Keratinocyte (primary cell): ENCODE measurements at regions not wholly inside any gene's neighbourhood (a gene's known extent, or its start where the extent isn't known, plus 50 kb on each side); places are given as distances from the start of the nearest gene placed in this dataset.

Experiments
- DNase-seq: peaks from one replicate; pipeline ENCODE4 v3.0.0-alpha.2; 2011; ENCODE audit warnings: low read depth, missing footprints, low spot score
- FAIRE-seq: peaks from 2 replicates; lab custom pipeline; 2011; peaks lifted over from hg19 to GRCh38; lab: Jason Lieb, UNC
- H2AFZ ChIP-seq: 2 replicates; pipeline ENCODE4 v1.6.0; 2012; ENCODE audit warnings: low read length, control low read depth, inconsistent platforms; ENCODE audit not compliant: control insufficient read depth
- H3K27ac ChIP-seq: 2 replicates; pipeline ENCODE4 v1.5.1; 2011; ENCODE audit warnings: low read length; ENCODE audit not compliant: control insufficient read depth, insufficient read depth
- H3K27me3 ChIP-seq: 3 replicates; pipeline ENCODE4 v1.6.0; 2011; ENCODE audit warnings: low read length; ENCODE audit not compliant: control insufficient read depth, insufficient read depth; ENCODE audit errors: extremely low read depth
- H3K36me3 ChIP-seq, 2 experiments: 2 replicates in 1 of 2; 3 replicates in 1 of 2; pipeline ENCODE4 v1.5.1; 2011; ENCODE audit warnings: low read length in 2 of 2, mild to moderate bottlenecking in 1 of 2; ENCODE audit not compliant: control insufficient read depth in 2 of 2, insufficient read depth in 2 of 2; ENCODE audit errors: extremely low read depth in 1 of 2
- H3K4me1 ChIP-seq: 3 replicates; pipeline ENCODE4 v1.5.1; 2011; ENCODE audit warnings: low read length; ENCODE audit not compliant: control insufficient read depth, insufficient read depth; ENCODE audit errors: extremely low read depth
- H3K4me2 ChIP-seq: 3 replicates; pipeline ENCODE4 v1.6.0; 2011; ENCODE audit warnings: low read depth, low read length; ENCODE audit not compliant: control insufficient read depth, insufficient read depth; ENCODE audit errors: extremely low read depth
- H3K4me3 ChIP-seq, 3 experiments: fragments of 200-600 bp in 1 of 3; sonication (generic) in 1 of 3; 2 replicates in 2 of 3; 3 replicates in 1 of 3; pipeline ENCODE4 v1.5.1; 2011 to 2016; ENCODE audit warnings: low read length in 3 of 3, mild to moderate bottlenecking in 3 of 3, control low read depth in 2 of 3, inconsistent platforms in 1 of 3, low read depth in 1 of 3, mixed read lengths in 1 of 3, mixed run types in 1 of 3, moderate library complexity in 1 of 3; ENCODE audit not compliant: control insufficient read depth in 2 of 3, insufficient read depth in 2 of 3; ENCODE audit errors: extremely low read depth in 1 of 3
- H3K79me2 ChIP-seq: 2 replicates; pipeline ENCODE4 v1.6.0; 2012; ENCODE audit warnings: low read length; ENCODE audit not compliant: control insufficient read depth, insufficient read depth
- H3K9ac ChIP-seq: 3 replicates; pipeline ENCODE4 v1.6.0; 2011; ENCODE audit warnings: low read length; ENCODE audit not compliant: control insufficient read depth, insufficient read depth; ENCODE audit errors: extremely low read depth
- H3K9me1 ChIP-seq: 3 replicates; pipeline ENCODE4 v1.6.0; 2011; ENCODE audit warnings: low read length; ENCODE audit not compliant: control insufficient read depth, insufficient read depth; ENCODE audit errors: extremely low read depth
- H3K9me3 ChIP-seq: 2 replicates; pipeline ENCODE4 v1.5.1; 2012; ENCODE audit warnings: low read depth, low read length; ENCODE audit not compliant: control insufficient read depth
- H4K20me1 ChIP-seq: 3 replicates; pipeline ENCODE4 v1.6.0; 2011; ENCODE audit warnings: low read length; ENCODE audit not compliant: control insufficient read depth, insufficient read depth; ENCODE audit errors: extremely low read depth
- EZH2 ChIP-seq: IDR thresholded peaks from one replicate; pipeline ENCODE4 v1.6.1; 2012; ENCODE audit warnings: inconsistent platforms, mild to moderate bottlenecking, low read length, moderate library complexity
- dilution Hi-C: fragments of 300-500 bp; cut with MboI; formaldehyde crosslinking; loops from one replicate; pipeline ENCODE4 v1.7.0; 2020; ENCODE audit warnings: low sequenced_read_pairs; ENCODE audit not compliant: extremely low pct_ligation_motif_present
- TF ChIP-seq, protein P1 (sequence below), 3 experiments: IDR thresholded peaks in 1 of 3; conservative IDR thresholded peaks in 1 of 3; optimal IDR thresholded peaks in 1 of 3; 2 replicates in 2 of 3; 3 replicates in 1 of 3; pipeline versions ENCODE3 to v1.5.1; 2011; ENCODE audit warnings: low read length in 3 of 3, mild to moderate bottlenecking in 3 of 3, moderate library complexity in 2 of 3, control low read depth in 1 of 3, inconsistent platforms in 1 of 3; ENCODE audit not compliant: insufficient read depth in 2 of 3; ENCODE audit errors: extremely low read depth in 1 of 3

DNA sequence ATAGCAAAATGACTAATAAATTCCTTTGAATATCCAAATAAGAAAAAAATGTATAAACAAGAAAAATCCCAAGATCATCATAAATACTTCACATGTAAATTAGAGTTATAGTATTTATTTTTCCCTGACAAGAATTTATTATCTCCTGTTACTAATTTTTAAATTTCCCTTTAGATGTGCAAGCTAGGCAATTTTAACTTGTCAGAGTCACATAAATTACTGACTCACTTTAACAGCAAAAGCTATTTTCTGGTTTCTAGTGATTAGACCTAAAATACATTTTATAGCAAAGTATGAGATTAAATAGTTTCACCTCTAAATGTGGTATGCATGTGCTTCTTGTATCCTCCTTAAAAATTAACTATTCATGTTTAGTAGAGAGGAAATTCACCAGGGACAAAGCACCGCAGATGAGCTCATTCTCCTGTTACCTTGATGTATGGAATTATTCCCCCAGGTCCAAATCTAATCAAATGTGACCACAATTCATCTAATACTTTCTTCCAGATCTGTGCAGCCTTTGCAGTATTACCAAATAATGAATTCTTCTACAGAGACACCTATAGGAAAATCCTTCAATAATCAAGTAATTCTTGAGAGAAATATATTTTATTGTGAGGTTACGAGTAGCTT is 621.2 kb downstream of the DNAJB9 start:
- H4K20me1 ChIP-seq = no peaks in the 10 kb centered on the region
- H3K4me3 ChIP-seq = no peak overlapping the region
- H3K9me1 ChIP-seq = no peaks in the 10 kb centered on the region
- no peak overlapping the region for H3K9ac ChIP-seq
- dilution Hi-C loops = no loop called here
- no peaks in the 10 kb centered on the region for H3K27me3 ChIP-seq
- no peak overlapping the region for H2AFZ ChIP-seq
- no peaks in the 10 kb centered on the region for H3K36me3 ChIP-seq
- H3K4me2 ChIP-seq = no peak overlapping the region
- no peaks in the 10 kb centered on the region for H3K79me2 ChIP-seq
- no peak overlapping the region for H3K27ac ChIP-seq
- no peak for FAIRE-seq
- no peaks in the 10 kb centered on the region for H3K4me1 ChIP-seq
- no peaks in the 10 kb centered on the region for H3K9me3 ChIP-seq
- DNase-seq = no peak
- TF ChIP-seq, protein P1, sequence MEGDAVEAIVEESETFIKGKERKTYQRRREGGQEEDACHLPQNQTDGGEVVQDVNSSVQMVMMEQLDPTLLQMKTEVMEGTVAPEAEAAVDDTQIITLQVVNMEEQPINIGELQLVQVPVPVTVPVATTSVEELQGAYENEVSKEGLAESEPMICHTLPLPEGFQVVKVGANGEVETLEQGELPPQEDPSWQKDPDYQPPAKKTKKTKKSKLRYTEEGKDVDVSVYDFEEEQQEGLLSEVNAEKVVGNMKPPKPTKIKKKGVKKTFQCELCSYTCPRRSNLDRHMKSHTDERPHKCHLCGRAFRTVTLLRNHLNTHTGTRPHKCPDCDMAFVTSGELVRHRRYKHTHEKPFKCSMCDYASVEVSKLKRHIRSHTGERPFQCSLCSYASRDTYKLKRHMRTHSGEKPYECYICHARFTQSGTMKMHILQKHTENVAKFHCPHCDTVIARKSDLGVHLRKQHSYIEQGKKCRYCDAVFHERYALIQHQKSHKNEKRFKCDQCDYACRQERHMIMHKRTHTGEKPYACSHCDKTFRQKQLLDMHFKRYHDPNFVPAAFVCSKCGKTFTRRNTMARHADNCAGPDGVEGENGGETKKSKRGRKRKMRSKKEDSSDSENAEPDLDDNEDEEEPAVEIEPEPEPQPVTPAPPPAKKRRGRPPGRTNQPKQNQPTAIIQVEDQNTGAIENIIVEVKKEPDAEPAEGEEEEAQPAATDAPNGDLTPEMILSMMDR (optimal IDR thresholded peaks at IDR 0.05 in 1 of 3, IDR thresholded peaks at IDR 0.05 in 1 of 3, conservative IDR thresholded peaks at IDR 0.05 in 1 of 3; ENCODE audit: extremely low read depth in 1 of 3, insufficient read depth in 2 of 3, low read length in 3 of 3) = no peak
- no peak for TF ChIP-seq EZH2

DNA sequence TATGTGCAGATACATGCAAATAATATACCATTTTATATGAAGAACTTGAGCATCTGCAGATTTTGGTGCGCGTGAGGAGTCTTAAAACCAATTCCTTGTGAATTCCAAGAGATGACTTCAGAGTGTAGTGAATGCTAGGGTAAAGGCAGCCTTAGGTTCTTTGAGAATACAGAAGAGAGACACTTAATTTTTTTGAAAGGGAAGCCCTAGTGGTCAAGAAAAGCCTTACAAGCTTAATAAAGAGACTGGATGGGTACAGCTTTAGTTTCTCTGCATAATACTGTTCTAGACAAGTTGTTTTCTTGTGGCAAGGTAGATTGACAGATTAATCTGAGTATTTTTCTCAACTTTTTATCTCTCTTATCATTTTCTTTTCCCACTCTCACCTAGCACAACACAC is 636.5 kb downstream of the DNAJB9 start:
- DNase-seq (no peak), FAIRE-seq (no peak)
- Histone ChIP-seq H3K4me3 (no peak overlapping the region), H4K20me1 (no peaks in the 10 kb centered on the region), H3K9ac (no peak overlapping the region), H3K36me3 (no peaks in the 10 kb centered on the region), H3K4me1 (no peaks in the 10 kb centered on the region), H3K79me2 (no peaks in the 10 kb centered on the region), H3K4me2 (no peak overlapping the region), H3K9me3 (no peaks in the 10 kb centered on the region), H2AFZ (no peak overlapping the region), H3K27ac (no peak overlapping the region), H3K27me3 (no peaks in the 10 kb centered on the region), H3K9me1 (no peaks in the 10 kb centered on the region)
- no peak for TF ChIP-seq EZH2
- TF ChIP-seq, protein P1 (optimal IDR thresholded peaks at IDR 0.05 in 1 of 3, IDR thresholded peaks at IDR 0.05 in 1 of 3, conservative IDR thresholded peaks at IDR 0.05 in 1 of 3; ENCODE audit: extremely low read depth in 1 of 3, insufficient read depth in 2 of 3, low read length in 3 of 3) = peak in 1 of 3 experiments; percentile 19
- dilution Hi-C loops = no loop called here
